Right lobe of liver (tissue), 4 donors: ENCODE measurements at regions not wholly inside any gene's neighbourhood (a gene's known extent, or its start where the extent isn't known, plus 50 kb on each side); places are given as distances from the start of the nearest gene placed in this dataset.

Source experiments
- POLR2A ChIP-seq: fragments of 450-650 bp; IDR thresholded peaks from one replicate; pipeline ENCODE4 v1.6.1; 2017; ENCODE audit warnings: antibody characterized with exemption, mild to moderate bottlenecking
- TF ChIP-seq, protein P1 (sequence below), 4 donors: fragments of 200-600 bp in 3 of 4; fragments of 450-650 bp in 1 of 4; IDR thresholded peaks; one replicate each; pipeline versions ENCODE4 v1.5.1 to v1.8.0; 2016 to 2022; ENCODE audit warnings: antibody characterized with exemption in 4 of 4, mild to moderate bottlenecking in 2 of 4
- donor health status: DM: no; HTN: no; CAD: no.
- donor health status: DM: no; HTN: no; CAD: no.
- donor health status: DM: no; HTN: yes; CAD: no.

DNA sequence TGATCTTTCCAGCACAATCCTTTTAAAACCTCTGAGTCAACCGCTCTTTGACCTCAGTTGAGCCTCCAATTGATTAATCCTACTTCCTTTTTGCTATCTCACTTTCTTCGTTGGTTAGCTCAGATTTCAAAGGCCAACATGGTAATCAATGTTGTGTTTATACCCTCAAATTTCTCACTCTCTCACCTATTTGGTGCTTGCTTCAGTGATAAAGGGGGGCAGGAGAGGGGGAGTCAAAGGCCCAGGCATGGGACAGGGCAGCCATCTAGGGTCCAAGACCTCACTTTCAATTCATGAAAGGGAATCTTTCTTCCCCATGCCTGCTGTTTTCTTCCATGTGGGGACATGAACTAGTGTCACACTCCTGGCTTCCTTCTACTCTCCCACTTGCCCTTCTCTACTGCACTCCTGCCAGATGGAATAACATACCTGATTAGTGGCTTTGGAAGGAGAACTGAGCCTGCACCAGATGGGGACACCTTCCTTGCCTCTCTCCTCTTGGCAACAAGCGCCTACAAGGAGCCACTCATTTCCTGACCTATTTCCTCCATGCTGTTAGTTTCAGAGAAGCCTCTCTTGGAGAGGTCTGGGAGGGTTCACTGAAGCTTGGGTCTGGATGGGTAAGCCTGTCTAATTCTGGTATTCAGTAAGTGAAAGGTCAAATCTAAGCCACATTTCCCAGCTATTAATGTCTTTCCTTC lies 73.3 kb upstream of the ARHGAP29 start:
- TF ChIP-seq, protein P1, sequence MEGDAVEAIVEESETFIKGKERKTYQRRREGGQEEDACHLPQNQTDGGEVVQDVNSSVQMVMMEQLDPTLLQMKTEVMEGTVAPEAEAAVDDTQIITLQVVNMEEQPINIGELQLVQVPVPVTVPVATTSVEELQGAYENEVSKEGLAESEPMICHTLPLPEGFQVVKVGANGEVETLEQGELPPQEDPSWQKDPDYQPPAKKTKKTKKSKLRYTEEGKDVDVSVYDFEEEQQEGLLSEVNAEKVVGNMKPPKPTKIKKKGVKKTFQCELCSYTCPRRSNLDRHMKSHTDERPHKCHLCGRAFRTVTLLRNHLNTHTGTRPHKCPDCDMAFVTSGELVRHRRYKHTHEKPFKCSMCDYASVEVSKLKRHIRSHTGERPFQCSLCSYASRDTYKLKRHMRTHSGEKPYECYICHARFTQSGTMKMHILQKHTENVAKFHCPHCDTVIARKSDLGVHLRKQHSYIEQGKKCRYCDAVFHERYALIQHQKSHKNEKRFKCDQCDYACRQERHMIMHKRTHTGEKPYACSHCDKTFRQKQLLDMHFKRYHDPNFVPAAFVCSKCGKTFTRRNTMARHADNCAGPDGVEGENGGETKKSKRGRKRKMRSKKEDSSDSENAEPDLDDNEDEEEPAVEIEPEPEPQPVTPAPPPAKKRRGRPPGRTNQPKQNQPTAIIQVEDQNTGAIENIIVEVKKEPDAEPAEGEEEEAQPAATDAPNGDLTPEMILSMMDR (IDR thresholded peaks at IDR 0.05) = no peak
- no peak for TF ChIP-seq POLR2A
